Osteocyte (in vitro differentiated cells): ENCODE measurements at regions not wholly inside any gene's neighbourhood (a gene's known extent, or its start where the extent isn't known, plus 50 kb on each side); places are given as distances from the start of the nearest gene placed in this dataset.

Source experiments
- DNase-seq: peaks from one replicate; pipeline ENCODE4 v3.0.0; 2021; ENCODE audit warnings: mixed read lengths; ENCODE audit not compliant: unreplicated experiment; ENCODE audit errors: extremely low spot score
- H3K27ac Mint-ChIP-seq: one replicate; pipeline ENCODE4 v1.8.0; 2021; ENCODE audit warnings: mild to moderate bottlenecking, mixed read lengths; ENCODE audit not compliant: unreplicated experiment
- H3K27me3 Mint-ChIP-seq: one replicate; pipeline ENCODE4 v1.8.0; 2021; ENCODE audit warnings: mixed read lengths; ENCODE audit not compliant: unreplicated experiment
- H3K36me3 Mint-ChIP-seq: one replicate; pipeline ENCODE4 v1.8.0; 2021; ENCODE audit warnings: mixed read lengths; ENCODE audit not compliant: unreplicated experiment
- H3K4me1 Mint-ChIP-seq: one replicate; pipeline ENCODE4 v1.8.0; 2021; ENCODE audit warnings: mixed read lengths; ENCODE audit not compliant: unreplicated experiment
- H3K4me3 Mint-ChIP-seq: one replicate; pipeline ENCODE4 v1.8.0; 2021; ENCODE audit warnings: mild to moderate bottlenecking, moderate library complexity, mixed read lengths; ENCODE audit not compliant: unreplicated experiment
- H3K9me3 Mint-ChIP-seq: one replicate; pipeline ENCODE4 v1.8.0; 2021; ENCODE audit warnings: mixed read lengths; ENCODE audit not compliant: unreplicated experiment
- CTCF ChIP-seq: fragments of 200-600 bp; sonication (generic); IDR thresholded peaks from 2 replicates; pipeline ENCODE4 v1.5.0; 2021; ENCODE audit warnings: antibody characterized with exemption, mild to moderate bottlenecking, moderate library complexity

- H3K9me3 Mint-ChIP-seq: no peaks in the 10 kb centered on the region
- peaks cover 9% of the 10 kb centered on the region for H3K27me3 Mint-ChIP-seq
- H3K27ac Mint-ChIP-seq: no peak overlapping the region
- no peaks in the 10 kb centered on the region for H3K4me1 Mint-ChIP-seq
- DNase-seq: no peak
- no peak for TF ChIP-seq CTCF
- no peak overlapping the region for H3K4me3 Mint-ChIP-seq
- no peaks in the 10 kb centered on the region for H3K36me3 Mint-ChIP-seq
Measured at GRCh38 chr10:58979711-58980110, 196.7 kb upstream of the PHYHIPL start.

DNA sequence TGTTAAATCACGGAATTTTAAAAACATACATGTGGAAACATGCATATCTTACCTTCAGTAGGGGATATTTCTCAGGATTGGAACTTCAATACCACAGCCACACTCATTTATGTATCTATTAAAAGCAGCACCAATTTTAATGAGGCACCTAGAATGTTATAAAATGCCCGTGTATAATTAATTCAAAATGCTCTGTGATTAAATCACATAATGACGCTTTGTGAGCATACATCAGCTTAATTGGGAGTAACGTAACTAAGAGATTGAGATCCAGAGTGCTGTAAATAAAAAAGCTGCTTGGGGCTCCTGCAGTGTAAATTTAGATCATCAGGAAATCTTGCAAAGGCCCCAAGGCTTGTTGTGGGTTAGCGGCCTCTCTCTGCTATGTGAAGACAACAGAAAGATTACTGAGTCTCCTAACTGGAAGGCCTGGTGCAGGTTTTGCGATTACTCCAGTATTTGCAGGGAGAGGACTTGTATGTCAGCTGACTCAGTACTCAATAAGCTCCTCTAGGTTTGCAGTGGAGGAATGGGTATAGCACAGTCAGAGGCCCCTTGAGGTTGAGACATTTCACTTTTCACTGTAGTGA lies 195.5 kb upstream of the PHYHIPL start:
- Mint-ChIP-seq H3K27ac (no peak overlapping the region), H3K36me3 (no peaks in the 10 kb centered on the region), H3K9me3 (no peaks in the 10 kb centered on the region), H3K4me1 (no peaks in the 10 kb centered on the region), H3K27me3 (peaks cover 15% of the 10 kb centered on the region), H3K4me3 (no peak overlapping the region)
- no peak for TF ChIP-seq CTCF
- DNase-seq: no peak

DNA sequence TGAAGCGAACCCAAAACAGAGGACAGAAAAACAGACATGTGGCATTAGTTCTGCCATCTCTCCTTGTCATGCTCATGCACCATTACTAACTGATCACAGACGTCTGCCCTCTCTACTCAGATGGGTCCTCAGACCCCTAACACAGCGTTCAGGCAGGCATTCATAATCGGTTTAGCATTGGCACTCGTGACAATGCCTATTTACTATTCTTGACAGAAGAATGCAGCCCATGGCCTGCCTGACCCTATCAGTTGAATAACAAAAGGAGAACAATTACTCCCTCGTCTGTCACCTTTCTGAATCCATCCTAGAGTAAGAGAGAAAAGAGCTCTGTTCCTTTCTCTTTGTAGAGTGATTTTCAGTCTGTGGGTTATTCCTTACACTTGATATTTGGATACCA lies 194.6 kb upstream of the PHYHIPL start:
- H3K36me3 Mint-ChIP-seq: no peaks in the 10 kb centered on the region
- H3K4me3 Mint-ChIP-seq: no peak overlapping the region
- DNase-seq: no peak
- H3K27me3 Mint-ChIP-seq: peaks cover 23% of the 10 kb centered on the region
- H3K9me3 Mint-ChIP-seq: no peaks in the 10 kb centered on the region
- H3K27ac Mint-ChIP-seq: no peak overlapping the region
- no peak for TF ChIP-seq CTCF
- H3K4me1 Mint-ChIP-seq: no peaks in the 10 kb centered on the region

DNA sequence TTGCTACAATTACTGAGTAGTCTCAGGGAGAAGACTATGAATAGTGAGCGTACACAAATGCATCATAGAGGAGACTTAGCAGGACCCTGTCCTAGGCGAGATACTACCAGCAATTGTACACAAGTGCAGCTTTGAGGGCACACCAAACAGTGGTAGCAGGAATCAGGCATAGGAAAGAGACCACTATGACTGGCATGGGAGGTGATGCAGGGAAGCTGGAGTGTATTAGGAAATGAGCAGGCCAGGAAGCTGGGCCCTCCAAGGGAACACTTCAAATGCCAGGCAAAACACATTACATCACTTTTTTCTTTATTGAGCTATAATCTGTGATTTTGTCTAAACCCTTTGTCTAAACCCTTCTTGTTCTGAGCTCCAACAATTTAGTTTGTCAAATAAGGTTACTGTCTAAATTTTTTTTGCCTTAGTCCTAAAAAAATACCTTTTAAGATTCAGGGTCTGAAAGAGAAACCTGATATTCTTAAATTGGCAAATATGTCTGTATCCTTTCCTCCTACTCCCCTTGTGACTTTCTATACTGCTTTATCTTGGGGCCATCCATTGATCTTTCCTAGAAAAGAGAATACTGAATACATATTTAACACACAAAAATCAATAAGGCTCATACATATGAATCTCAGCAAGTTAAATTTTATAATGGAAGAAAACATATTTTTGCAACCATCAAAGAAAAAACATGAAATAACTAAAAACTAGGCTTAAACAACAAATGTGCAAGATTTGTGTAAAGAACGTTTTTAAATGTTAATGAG lies 193.8 kb upstream of the PHYHIPL start:
- no peak overlapping the region for H3K27ac Mint-ChIP-seq
- no peak overlapping the region for H3K4me3 Mint-ChIP-seq
- H3K27me3 Mint-ChIP-seq: peaks cover 27% of the 10 kb centered on the region
- no peaks in the 10 kb centered on the region for H3K9me3 Mint-ChIP-seq
- no peaks in the 10 kb centered on the region for H3K4me1 Mint-ChIP-seq
- TF ChIP-seq CTCF: no peak
- no peaks in the 10 kb centered on the region for H3K36me3 Mint-ChIP-seq
- no peak for DNase-seq

- Mint-ChIP-seq H3K27ac (no peak overlapping the region), H3K9me3 (peaks cover 10% of the 10 kb centered on the region), H3K4me3 (no peak overlapping the region), H3K4me1 (no peaks in the 10 kb centered on the region), H3K27me3 (peaks cover 28% of the 10 kb centered on the region), H3K36me3 (no peaks in the 10 kb centered on the region)
- no peak for DNase-seq
- no peak for TF ChIP-seq CTCF
Measured at GRCh38 chr10:58985216-58985615, 191.2 kb upstream of the PHYHIPL start.
